Peyer's patch (tissue), 4 donors: ENCODE measurements at regions not wholly inside any gene's neighbourhood (a gene's known extent, or its start where the extent isn't known, plus 50 kb on each side); places are given as distances from the start of the nearest gene placed in this dataset.

Source experiments
- DNase-seq, 3 donors: peaks; one replicate each; pipeline ENCODE4 v3.0.0-alpha.2; 2017 to 2019
- H3K27ac ChIP-seq, 4 donors: fragments of 200-600 bp; sonication (generic); one replicate each; pipeline ENCODE4 v1.5.1; 2016 to 2019
- H3K27me3 ChIP-seq, 2 donors: fragments of 200-600 bp; sonication (generic); one replicate each; pipeline ENCODE4 v1.5.1; 2019
- H3K36me3 ChIP-seq, 3 donors: fragments of 200-600 bp; sonication (generic); one replicate each; pipeline ENCODE4 v1.5.1; 2016 to 2019
- H3K4me1 ChIP-seq, 4 donors: fragments of 200-600 bp; sonication (generic); one replicate each; pipeline ENCODE4 v1.5.1; 2016 to 2019
- H3K4me3 ChIP-seq, 4 donors: fragments of 200-600 bp; sonication (generic); 1 replicate in 3 of 4; 2 replicates in 1 of 4; pipeline ENCODE4 v1.5.1; 2016 to 2019; ENCODE audit warnings: mild to moderate bottlenecking in 1 of 4
- H3K9me3 ChIP-seq, 4 donors: fragments of 200-600 bp; sonication (generic); one replicate each; pipeline ENCODE4 v1.5.1; 2016 to 2019; ENCODE audit warnings: mild to moderate bottlenecking in 1 of 4
- POLR2A ChIP-seq, 2 donors: fragments of 450-650 bp; IDR thresholded peaks; one replicate each; pipeline ENCODE4 v1.5.1; 2017; ENCODE audit warnings: antibody characterized with exemption in 2 of 2, mild to moderate bottlenecking in 2 of 2, moderate library complexity in 2 of 2
- TF ChIP-seq, protein P1 (sequence below), 6 experiments: fragments of 450-650 bp in 4 of 6; fragments of 200-600 bp in 2 of 6; sonication (generic) in 1 of 6; IDR thresholded peaks; one replicate each; pipeline ENCODE4 v1.5.1; 2017 to 2019; ENCODE audit warnings: antibody characterized with exemption in 6 of 6, mild to moderate bottlenecking in 3 of 6, moderate library complexity in 1 of 6

DNA sequence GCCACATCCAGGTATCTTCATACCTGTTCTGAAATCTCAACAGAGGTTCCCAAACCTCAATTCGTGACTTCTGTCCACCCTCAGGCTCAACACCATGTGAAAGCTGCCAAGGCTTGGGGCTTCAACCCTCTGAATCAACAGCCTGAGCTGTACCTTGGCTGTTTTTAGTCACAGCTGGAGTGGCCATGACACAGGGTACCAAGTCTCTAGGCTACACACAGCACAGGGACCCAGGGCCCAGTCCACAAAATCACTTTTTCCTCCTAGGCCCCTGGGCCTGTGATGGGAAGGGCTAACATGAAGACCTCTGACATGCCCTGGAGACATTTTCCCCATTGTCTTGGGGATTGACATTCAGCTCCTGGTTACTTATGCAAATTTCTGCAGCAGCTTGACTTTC lies 464.9 kb downstream of the ELAVL2 start:
- DNase-seq = no peak
- Histone ChIP-seq H3K27me3 (no peaks in the 10 kb centered on the region), H3K36me3 (no peaks in the 10 kb centered on the region), H3K4me3 (no peak overlapping the region), H3K4me1 (no peaks in the 10 kb centered on the region), H3K9me3 (peaks cover 0 to 4% (median 0%) of the 10 kb centered on the region in 4 donors), H3K27ac (no peak overlapping the region)
- TF ChIP-seq, protein P1, sequence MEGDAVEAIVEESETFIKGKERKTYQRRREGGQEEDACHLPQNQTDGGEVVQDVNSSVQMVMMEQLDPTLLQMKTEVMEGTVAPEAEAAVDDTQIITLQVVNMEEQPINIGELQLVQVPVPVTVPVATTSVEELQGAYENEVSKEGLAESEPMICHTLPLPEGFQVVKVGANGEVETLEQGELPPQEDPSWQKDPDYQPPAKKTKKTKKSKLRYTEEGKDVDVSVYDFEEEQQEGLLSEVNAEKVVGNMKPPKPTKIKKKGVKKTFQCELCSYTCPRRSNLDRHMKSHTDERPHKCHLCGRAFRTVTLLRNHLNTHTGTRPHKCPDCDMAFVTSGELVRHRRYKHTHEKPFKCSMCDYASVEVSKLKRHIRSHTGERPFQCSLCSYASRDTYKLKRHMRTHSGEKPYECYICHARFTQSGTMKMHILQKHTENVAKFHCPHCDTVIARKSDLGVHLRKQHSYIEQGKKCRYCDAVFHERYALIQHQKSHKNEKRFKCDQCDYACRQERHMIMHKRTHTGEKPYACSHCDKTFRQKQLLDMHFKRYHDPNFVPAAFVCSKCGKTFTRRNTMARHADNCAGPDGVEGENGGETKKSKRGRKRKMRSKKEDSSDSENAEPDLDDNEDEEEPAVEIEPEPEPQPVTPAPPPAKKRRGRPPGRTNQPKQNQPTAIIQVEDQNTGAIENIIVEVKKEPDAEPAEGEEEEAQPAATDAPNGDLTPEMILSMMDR (IDR thresholded peaks at IDR 0.05) = no peak
- no peak for TF ChIP-seq POLR2A (IDR thresholded peaks at IDR 0.05)

DNA sequence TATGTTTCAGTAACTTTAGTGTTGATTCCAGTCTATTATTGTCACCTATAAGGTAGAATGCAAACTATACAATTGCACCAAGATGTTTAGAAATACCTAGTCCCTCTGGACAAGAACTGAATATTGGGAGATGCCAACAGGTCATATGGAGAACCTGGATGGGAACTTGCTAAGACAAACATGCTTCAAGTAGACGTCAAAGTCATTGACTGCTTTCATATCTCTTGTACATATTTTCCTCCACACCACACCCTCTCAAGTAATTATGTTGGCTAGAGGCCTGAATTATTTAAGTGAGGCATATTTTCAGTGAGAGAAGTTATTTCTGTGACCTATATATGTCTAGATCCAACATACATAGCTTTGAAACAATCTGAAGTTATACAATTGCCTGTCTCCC lies 453.3 kb downstream of the ELAVL2 start:
- DNase-seq = no peak
- Histone ChIP-seq H3K4me1 (no peaks in the 10 kb centered on the region), H3K27ac (no peak overlapping the region), H3K36me3 (no peaks in the 10 kb centered on the region), H3K4me3 (no peak overlapping the region), H3K9me3 (no peaks in the 10 kb centered on the region), H3K27me3 (no peaks in the 10 kb centered on the region)
- TF ChIP-seq, protein P1 (IDR thresholded peaks at IDR 0.05) = no peak
- TF ChIP-seq POLR2A (IDR thresholded peaks at IDR 0.05) = no peak

DNA sequence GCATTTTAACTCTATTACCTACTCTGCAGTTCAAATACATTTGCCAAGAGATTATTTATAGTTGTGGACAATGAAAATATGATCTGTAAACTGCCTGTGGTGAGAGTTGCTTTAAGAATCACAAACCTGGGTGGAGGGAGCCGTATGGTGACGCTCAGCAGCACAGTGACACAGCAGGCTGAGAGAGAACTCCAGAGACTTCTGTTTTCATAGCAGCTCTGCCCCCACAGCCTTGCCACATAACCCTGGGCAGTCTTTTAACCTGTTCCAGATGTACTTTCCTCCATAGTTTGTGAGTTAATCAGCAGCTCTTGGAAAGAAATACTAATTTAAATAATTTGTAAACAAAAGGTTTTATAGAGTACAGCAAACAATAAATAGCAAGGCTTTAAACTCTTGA lies 450.5 kb downstream of the ELAVL2 start:
- no peaks in the 10 kb centered on the region for H3K9me3 ChIP-seq
- H3K27me3 ChIP-seq = no peaks in the 10 kb centered on the region
- no peak overlapping the region for H3K4me3 ChIP-seq
- H3K36me3 ChIP-seq = no peaks in the 10 kb centered on the region
- TF ChIP-seq POLR2A (IDR thresholded peaks at IDR 0.05) = no peak
- TF ChIP-seq, protein P1 (IDR thresholded peaks at IDR 0.05) = no peak
- DNase-seq = no peak
- H3K27ac ChIP-seq = no peak overlapping the region
- H3K4me1 ChIP-seq = no peaks in the 10 kb centered on the region

DNA sequence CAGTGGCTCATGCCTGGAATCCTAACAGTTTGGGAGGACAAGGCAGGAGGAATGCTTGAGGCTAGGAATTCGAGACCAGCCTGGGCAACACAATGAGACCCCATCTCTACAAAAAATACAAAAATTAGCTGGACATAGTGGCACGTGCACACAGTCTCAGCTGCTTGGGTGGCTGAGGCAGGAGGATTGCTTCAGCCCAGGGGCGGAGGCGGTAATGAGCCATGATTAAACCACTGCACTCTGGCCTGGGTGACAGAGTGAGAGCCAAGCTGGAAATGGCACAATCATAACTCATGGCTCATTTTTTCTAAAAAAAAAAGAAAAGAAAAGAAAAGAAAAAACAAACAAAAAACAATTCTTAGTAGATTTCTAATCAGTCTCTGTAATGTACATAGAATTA lies 446.2 kb downstream of the ELAVL2 start:
- TF ChIP-seq, protein P1 (IDR thresholded peaks at IDR 0.05) = no peak
- Histone ChIP-seq H3K4me3 (no peak overlapping the region), H3K9me3 (no peaks in the 10 kb centered on the region), H3K27me3 (no peaks in the 10 kb centered on the region), H3K36me3 (no peaks in the 10 kb centered on the region), H3K27ac (no peak overlapping the region), H3K4me1 (no peaks in the 10 kb centered on the region)
- DNase-seq = no peak

DNA sequence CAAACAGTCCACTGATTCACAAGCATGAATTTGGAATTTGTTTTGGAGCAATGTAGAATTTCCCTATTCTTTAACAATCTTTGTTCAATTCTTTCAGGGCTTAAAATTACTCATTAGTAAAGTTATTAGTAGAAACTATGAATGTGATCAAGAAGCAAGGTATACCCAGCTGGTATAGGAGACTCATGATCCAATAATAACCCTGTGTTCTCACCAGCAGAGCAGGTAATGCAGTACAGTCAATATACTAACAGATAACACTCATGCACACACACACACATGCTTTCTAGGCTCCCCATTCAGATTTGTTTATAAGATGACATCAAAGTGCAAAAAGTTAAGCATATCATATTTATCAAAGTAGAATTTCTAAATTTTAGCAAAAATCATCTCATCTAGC lies 445.2 kb downstream of the ELAVL2 start:
- Histone ChIP-seq H3K36me3 (no peaks in the 10 kb centered on the region), H3K4me1 (no peaks in the 10 kb centered on the region), H3K27me3 (no peaks in the 10 kb centered on the region), H3K9me3 (no peaks in the 10 kb centered on the region), H3K4me3 (no peak overlapping the region), H3K27ac (no peak overlapping the region)
- DNase-seq = no peak
- TF ChIP-seq, protein P1 (IDR thresholded peaks at IDR 0.05) = no peak
- TF ChIP-seq POLR2A (IDR thresholded peaks at IDR 0.05) = no peak

DNA sequence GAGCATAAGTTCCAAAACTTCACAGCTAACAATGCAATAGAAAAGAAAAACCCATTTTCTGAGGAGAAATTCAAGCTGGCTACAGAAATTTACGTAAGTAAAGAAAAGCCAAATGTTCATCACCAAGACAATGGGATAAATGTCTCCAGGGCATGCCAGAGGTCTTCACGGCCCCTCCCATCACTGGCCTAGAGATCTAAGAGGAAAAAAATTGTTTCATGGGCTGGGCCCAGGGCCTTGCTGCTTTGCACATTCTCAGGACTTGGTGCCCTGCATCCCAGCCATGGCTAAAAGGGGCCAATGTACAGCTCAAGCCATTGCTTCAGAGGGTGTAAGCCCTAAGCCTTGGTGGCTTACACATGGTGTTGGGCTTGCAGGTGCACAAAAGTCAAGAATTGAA lies 443.6 kb downstream of the ELAVL2 start:
- H3K4me1 ChIP-seq = no peaks in the 10 kb centered on the region
- TF ChIP-seq POLR2A (IDR thresholded peaks at IDR 0.05) = no peak
- DNase-seq = no peak
- H3K4me3 ChIP-seq = no peak overlapping the region
- H3K27ac ChIP-seq = no peak overlapping the region
- H3K9me3 ChIP-seq = no peaks in the 10 kb centered on the region
- H3K27me3 ChIP-seq = no peaks in the 10 kb centered on the region
- no peaks in the 10 kb centered on the region for H3K36me3 ChIP-seq
